ENCODE measurements at regions not wholly inside any gene's neighbourhood (a gene's known extent, or its start where the extent isn't known, plus 50 kb on each side); places are given as distances from the start of the nearest gene placed in this dataset.

DNA sequence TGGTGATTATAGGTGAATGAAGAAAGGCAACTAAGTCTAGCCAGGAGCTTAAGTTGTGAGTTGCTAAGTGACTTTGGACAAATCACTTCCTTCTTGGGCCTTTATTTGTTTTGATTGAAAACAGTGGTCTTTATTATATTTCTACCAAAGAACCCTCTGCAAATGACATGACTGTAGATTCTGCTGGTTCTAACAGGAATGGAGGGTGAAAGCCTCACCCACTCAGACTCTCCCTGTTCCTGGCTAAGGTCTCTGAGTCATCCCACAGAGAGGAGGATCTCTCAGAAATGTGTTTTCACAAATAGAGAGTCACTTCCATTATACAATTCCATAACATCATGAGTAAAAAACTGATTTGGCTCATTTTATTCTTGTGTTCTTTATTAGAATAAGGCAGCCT lies 583.9 kb upstream of the LRRC4C start:
- DNase-seq (ENCODE audit: low read depth, low spot score) (peak; percentile 58), FAIRE-seq (peak; percentile 67)
- Histone ChIP-seq H3K4me2 (ENCODE audit: insufficient read depth, low read length) (no peak overlapping the region), H3K9me3 (replicated peaks; ENCODE audit: control insufficient read depth, insufficient read depth, low read length) (no peaks in the 10 kb centered on the region), H3K27me3 (ENCODE audit: control insufficient read depth in 2 of 2, insufficient read depth in 2 of 2, low read length in 2 of 2) (no peaks in the 10 kb centered on the region), H3K4me1 (ENCODE audit: control insufficient read depth, extremely low read depth, insufficient read depth, low read length) (no peaks in the 10 kb centered on the region), H2AFZ (ENCODE audit: low read depth, low read length) (peak overlapping the region; percentile 42), H3K27ac (ENCODE audit: insufficient read depth, low read depth, low read length) (no peak overlapping the region), H3K9ac (replicated peaks; ENCODE audit: extremely low read depth, insufficient read depth, low read length) (no peak overlapping the region), H3K9me1 (replicated peaks; ENCODE audit: control insufficient read depth, extremely low read depth, insufficient read depth, low read length) (no peaks in the 10 kb centered on the region), H3K79me2 (ENCODE audit: control insufficient read depth, insufficient read depth, low read length) (no peaks in the 10 kb centered on the region), H3K4me3 (replicated peaks in 1 of 3; ENCODE audit: insufficient read depth in 1 of 3, low read depth in 1 of 3, low read length in 3 of 3) (no peak overlapping the region), H4K20me1 (replicated peaks; ENCODE audit: control insufficient read depth, extremely low read depth, insufficient read depth, low read length) (no peaks in the 10 kb centered on the region), H3K36me3 (ENCODE audit: control insufficient read depth in 2 of 2, extremely low read depth in 1 of 2, insufficient read depth in 2 of 2, low read length in 2 of 2) (no peaks in the 10 kb centered on the region)
- POLR2A ChIA-PET: no interaction called here
- no TSS peak for BruUV-seq (replicated peaks)
- dilution Hi-C loops (cut with MboI; ENCODE audit: extremely low pct_ligation_motif_present, low sequenced_read_pairs): no loop called here
- CTCF ChIA-PET: no interaction called here
- no peak for TF ChIP-seq MYC (IDR thresholded peaks at IDR 0.05; ENCODE audit: low read depth, low read length)
- peak; percentile 81 for TF ChIP-seq FOS (IDR thresholded peaks at IDR 0.05; ENCODE audit: borderline replicate concordance, insufficient read depth, low read length)
- intact Hi-C loops (cut with micrococcal nuclease): no loop called here

DNA sequence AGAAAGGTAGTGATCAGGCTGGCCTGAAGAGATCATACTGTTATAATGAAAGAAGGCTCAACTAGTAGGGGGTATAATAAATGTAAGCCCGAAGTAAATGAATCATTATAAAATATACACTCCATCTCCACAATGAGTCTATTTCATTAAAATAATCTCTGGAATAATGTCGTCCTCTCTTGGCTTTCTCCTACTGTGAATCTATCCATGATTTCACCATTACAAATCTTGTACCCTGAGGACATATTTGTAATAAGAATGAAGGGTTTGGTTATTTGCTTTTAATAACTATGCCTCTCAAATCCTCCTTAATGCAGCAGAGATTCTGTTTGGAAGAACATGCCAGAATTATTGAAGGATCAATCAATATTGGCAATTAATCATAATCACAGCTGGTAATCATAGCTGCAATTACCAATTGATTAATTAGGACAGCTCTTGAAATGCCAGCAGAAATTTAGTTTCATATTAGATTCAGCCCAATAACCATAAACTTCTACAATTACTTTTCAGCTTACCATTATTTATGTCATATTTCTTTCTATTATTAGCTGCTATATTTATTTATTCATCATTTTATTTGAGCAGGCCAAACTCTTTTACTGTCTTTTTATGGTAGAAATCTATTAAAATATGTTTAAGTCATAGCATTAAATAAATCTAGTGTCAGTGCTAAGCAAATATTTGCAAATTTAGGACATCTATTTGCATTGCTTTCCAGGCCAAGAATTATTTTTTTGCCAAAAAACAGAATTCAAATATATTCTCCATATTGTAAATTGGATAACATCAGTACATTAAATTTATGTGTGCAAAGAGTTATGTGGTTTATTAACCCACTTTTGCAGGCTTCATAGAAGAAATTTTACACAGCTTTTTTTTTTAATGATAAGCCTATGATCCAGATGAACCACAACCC lies 588.4 kb upstream of the LRRC4C start:
- intact Hi-C loops (cut with micrococcal nuclease): no loop called here
- H3K4me2 ChIP-seq (ENCODE audit: insufficient read depth, low read length): no peak overlapping the region
- FAIRE-seq (no peak), DNase-seq (ENCODE audit: low read depth, low spot score) (no peak)
- H3K4me1 ChIP-seq (ENCODE audit: control insufficient read depth, extremely low read depth, insufficient read depth, low read length): no peaks in the 10 kb centered on the region
- H3K9me1 ChIP-seq (replicated peaks; ENCODE audit: control insufficient read depth, extremely low read depth, insufficient read depth, low read length): no peaks in the 10 kb centered on the region
- no peaks in the 10 kb centered on the region for H3K9me3 ChIP-seq (replicated peaks; ENCODE audit: control insufficient read depth, insufficient read depth, low read length)
- H3K79me2 ChIP-seq (ENCODE audit: control insufficient read depth, insufficient read depth, low read length): no peaks in the 10 kb centered on the region
- no TSS peak for BruUV-seq (replicated peaks)
- H3K27ac ChIP-seq (ENCODE audit: insufficient read depth, low read depth, low read length): no peak overlapping the region
- no peak overlapping the region for H3K9ac ChIP-seq (replicated peaks; ENCODE audit: extremely low read depth, insufficient read depth, low read length)
- ChIA-PET CTCF (no interaction called here), POLR2A (no interaction called here)
- dilution Hi-C loops (cut with MboI; ENCODE audit: extremely low pct_ligation_motif_present, low sequenced_read_pairs): no loop called here
- TF ChIP-seq JUN (IDR thresholded peaks at IDR 0.05; ENCODE audit: borderline replicate concordance, insufficient read depth, insufficient read length, low read depth): no peak
- no peaks in the 10 kb centered on the region for H3K36me3 ChIP-seq (ENCODE audit: control insufficient read depth in 2 of 2, extremely low read depth in 1 of 2, insufficient read depth in 2 of 2, low read length in 2 of 2)
- no peak overlapping the region for H2AFZ ChIP-seq (ENCODE audit: low read depth, low read length)
- no peaks in the 10 kb centered on the region for H4K20me1 ChIP-seq (replicated peaks; ENCODE audit: control insufficient read depth, extremely low read depth, insufficient read depth, low read length)
- H3K27me3 ChIP-seq (ENCODE audit: control insufficient read depth in 2 of 2, insufficient read depth in 2 of 2, low read length in 2 of 2): no peaks in the 10 kb centered on the region
- no peak overlapping the region for H3K4me3 ChIP-seq (replicated peaks in 1 of 3; ENCODE audit: insufficient read depth in 1 of 3, low read depth in 1 of 3, low read length in 3 of 3)

Data from endothelial cell of umbilical vein (primary cell).